ENCODE measurements at regions not wholly inside any gene's neighbourhood (a gene's known extent, or its start where the extent isn't known, plus 50 kb on each side); places are given as distances from the start of the nearest gene placed in this dataset.

DNA sequence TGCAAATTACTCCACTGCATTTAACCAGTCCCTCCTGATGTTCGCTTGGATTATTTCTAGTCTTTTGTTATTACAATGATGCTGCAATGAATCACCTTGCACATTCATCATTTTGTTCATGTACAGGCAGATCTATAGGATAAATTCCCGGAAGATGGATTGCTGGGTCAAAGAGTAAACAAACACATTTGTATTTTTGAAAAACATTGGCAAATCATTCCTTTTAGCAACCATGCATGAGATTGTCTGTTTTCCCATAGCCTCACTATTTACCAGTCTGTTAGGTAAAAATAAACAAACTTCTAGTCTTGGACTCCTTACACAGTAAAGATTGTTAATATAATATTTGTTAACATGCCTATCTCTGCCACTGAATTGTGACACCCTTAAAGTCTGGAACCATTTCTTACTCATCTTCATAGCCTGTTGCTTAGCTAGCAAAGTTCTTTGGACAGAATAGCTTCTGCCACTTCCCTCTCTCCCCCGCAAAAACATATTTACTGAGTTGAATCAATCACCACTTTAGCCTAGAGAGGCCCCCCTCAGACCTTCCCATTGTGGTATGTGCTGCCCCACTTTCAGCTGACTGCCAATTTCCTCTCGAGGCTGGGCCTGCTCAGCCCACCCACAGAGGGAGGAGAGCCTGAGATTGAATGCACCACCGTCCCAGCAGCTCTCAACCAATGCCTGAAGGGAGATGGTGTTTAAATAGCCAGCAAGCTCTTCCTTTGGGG is 108.4 kb upstream of the ATXN3L start:
- no peak overlapping the region for H3K4me3 ChIP-seq
- peaks cover 0 to 4% (median 0%) of the 10 kb centered on the region in 4 donors for H3K9me3 ChIP-seq
- H3K4me1 ChIP-seq = peaks cover 0 to 5% (median 3%) of the 10 kb centered on the region in 4 donors
- H3K27me3 ChIP-seq = no peaks in the 10 kb centered on the region
- DNase-seq = no peak
- H3K36me3 ChIP-seq = no peaks in the 10 kb centered on the region
- no peak overlapping the region for H3K27ac ChIP-seq
- peak in 1 of 2 donors; percentile 13 for ATAC-seq (ENCODE audit: low FRiP score in 2 of 2)
- 42 to 52% methylated on average over 3 to 5 of the region's 5 CpGs for WGBS, 2 donors
- TF ChIP-seq, protein P1, sequence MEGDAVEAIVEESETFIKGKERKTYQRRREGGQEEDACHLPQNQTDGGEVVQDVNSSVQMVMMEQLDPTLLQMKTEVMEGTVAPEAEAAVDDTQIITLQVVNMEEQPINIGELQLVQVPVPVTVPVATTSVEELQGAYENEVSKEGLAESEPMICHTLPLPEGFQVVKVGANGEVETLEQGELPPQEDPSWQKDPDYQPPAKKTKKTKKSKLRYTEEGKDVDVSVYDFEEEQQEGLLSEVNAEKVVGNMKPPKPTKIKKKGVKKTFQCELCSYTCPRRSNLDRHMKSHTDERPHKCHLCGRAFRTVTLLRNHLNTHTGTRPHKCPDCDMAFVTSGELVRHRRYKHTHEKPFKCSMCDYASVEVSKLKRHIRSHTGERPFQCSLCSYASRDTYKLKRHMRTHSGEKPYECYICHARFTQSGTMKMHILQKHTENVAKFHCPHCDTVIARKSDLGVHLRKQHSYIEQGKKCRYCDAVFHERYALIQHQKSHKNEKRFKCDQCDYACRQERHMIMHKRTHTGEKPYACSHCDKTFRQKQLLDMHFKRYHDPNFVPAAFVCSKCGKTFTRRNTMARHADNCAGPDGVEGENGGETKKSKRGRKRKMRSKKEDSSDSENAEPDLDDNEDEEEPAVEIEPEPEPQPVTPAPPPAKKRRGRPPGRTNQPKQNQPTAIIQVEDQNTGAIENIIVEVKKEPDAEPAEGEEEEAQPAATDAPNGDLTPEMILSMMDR (IDR thresholded peaks at IDR 0.05) = no peak
- TF ChIP-seq POLR2AphosphoS5 (IDR thresholded peaks at IDR 0.05) = no peak

DNA sequence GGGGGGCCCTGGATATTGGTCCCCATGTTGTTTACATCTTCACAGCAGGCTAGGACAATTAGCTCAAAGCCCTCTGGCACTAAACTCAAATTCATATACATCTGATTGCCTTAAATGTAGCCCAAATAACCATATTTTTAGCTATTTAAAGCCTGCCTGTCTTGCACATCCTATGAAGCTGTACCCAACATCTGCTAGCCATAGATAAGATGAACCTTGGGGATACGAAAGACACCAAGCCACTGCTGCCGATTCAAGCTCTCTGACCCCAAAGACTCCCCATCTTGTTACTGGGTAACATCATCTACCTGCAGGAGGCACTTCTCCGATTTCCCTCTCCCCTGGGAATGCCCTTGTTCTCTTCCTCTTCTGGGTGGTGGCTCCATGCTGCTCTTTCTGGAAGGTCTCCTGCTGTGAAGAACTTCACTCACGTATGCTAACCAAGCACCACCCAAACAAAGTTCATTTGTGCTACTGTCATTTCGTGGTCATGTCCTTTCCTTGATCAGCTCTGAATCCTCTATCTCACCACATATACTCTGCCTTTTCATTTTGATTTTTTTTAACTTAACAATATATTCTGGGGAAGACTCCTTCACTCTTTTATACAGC is 107.7 kb upstream of the ATXN3L start:
- no peak overlapping the region for H3K27ac ChIP-seq
- no peaks in the 10 kb centered on the region for H3K36me3 ChIP-seq
- peaks cover 0 to 5% (median 2%) of the 10 kb centered on the region in 4 donors for H3K4me1 ChIP-seq
- DNase-seq (no peak), ATAC-seq (ENCODE audit: low FRiP score in 2 of 2) (no peak)
- TF ChIP-seq EP300 (IDR thresholded peaks at IDR 0.05) (no peak), POLR2AphosphoS5 (IDR thresholded peaks at IDR 0.05) (no peak), POLR2A (IDR thresholded peaks at IDR 0.05) (no peak)
- TF ChIP-seq, protein P1 (IDR thresholded peaks at IDR 0.05) = no peak
- WGBS, 2 donors = 70 to 92% methylated on average over 5 of the region's 5 CpGs
- peaks cover 0 to 4% (median 0%) of the 10 kb centered on the region in 4 donors for H3K9me3 ChIP-seq
- H3K27me3 ChIP-seq = no peaks in the 10 kb centered on the region
- H3K4me3 ChIP-seq = no peak overlapping the region

DNA sequence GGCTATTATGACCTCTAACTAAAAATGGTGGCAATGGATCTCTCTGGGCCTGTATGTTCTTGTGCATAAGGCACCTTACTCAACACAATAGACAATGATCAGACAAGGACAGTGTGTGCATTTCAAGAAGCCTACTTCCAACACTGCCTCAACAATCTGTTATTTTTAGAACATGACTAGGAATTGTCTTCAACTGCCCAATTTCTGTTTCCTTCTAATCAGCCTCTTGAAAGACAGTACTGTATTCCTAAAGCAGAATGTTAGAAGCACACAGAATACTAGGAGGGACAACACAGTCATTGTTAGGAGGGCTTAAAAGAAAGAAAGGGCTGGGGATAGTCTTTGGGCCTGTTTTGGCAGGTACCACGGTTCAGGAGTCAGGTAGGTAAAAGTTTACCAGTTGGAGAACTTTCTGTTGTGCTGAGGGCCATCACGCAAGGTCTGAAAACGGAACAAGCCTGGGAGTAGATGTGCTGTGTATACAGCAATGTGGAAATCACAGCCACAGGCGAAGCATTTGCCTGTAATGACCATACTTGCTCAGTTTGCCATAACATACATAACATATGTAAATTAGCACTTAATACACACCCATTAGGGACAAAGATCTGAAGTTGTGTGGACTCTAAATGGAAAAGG is 100.8 kb upstream of the ATXN3L start:
- Histone ChIP-seq H3K36me3 (no peaks in the 10 kb centered on the region), H3K4me1 (no peaks in the 10 kb centered on the region), H3K27ac (no peak overlapping the region), H3K4me3 (no peak overlapping the region), H3K27me3 (no peaks in the 10 kb centered on the region), H3K9me3 (peaks cover 0 to 4% (median 0%) of the 10 kb centered on the region in 4 donors)
- TF ChIP-seq POLR2AphosphoS5 (IDR thresholded peaks at IDR 0.05) (no peak), EP300 (IDR thresholded peaks at IDR 0.05) (no peak), POLR2A (IDR thresholded peaks at IDR 0.05) (no peak)
- TF ChIP-seq, protein P1 (IDR thresholded peaks at IDR 0.05) = no peak
- 73 to 88% methylated on average over 4 of the region's 4 CpGs for WGBS, 2 donors
- ATAC-seq (ENCODE audit: low FRiP score in 2 of 2) (no peak), DNase-seq (no peak)

DNA sequence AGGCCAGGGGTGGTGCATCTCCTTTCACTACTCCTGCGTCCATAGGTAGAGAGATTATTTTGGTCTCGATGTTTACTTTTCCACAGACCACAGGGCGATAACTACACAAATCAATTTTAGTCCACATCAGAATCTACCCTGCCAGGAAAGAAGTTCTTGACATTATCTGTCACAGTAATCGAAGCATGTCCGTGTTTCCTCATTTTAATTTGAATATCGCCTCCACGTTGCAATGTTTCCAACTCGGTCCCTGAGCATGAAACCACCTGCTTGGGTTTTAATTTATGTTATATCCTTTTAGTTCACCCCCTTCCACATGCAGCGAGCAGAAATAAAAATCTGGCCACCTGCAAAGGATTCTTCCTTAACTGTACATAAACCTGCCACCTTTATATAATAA is 100.1 kb upstream of the ATXN3L start:
- TF ChIP-seq, protein P1 (IDR thresholded peaks at IDR 0.05) = no peak
- TF ChIP-seq EP300 (IDR thresholded peaks at IDR 0.05) = no peak
- ATAC-seq (ENCODE audit: low FRiP score in 2 of 2) = no peak

More for the DNA sequence above, 100.1 kb upstream of the ATXN3L start:
- H3K4me1 ChIP-seq = no peaks in the 10 kb centered on the region
- no peaks in the 10 kb centered on the region for H3K36me3 ChIP-seq
- no peak overlapping the region for H3K4me3 ChIP-seq
- no peaks in the 10 kb centered on the region for H3K27me3 ChIP-seq
- 91 to 95% methylated on average over 9 of the region's 9 CpGs for WGBS, 2 donors
- no peak for DNase-seq
- no peak overlapping the region for H3K27ac ChIP-seq
- H3K9me3 ChIP-seq = no peaks in the 10 kb centered on the region
